H1 (cell line): ENCODE measurements at regions not wholly inside any gene's neighbourhood (a gene's known extent, or its start where the extent isn't known, plus 50 kb on each side); places are given as distances from the start of the nearest gene placed in this dataset.

Experiments
- FOSL1 ChIP-seq: IDR thresholded peaks from 2 replicates; pipeline ENCODE4 v1.6.1; 2011; ENCODE audit warnings: mild to moderate bottlenecking, low read depth, low read length, moderate library complexity; ENCODE audit not compliant: insufficient read depth
- JUN ChIP-seq: IDR thresholded peaks from 2 replicates; pipeline ENCODE4 v1.6.1; 2011; ENCODE audit warnings: low read depth, mild to moderate bottlenecking, improper control_type of control experiment, low read length
- KDM4A ChIP-seq: IDR thresholded peaks from one replicate; pipeline ENCODE4 v1.7.1; 2012; ENCODE audit warnings: low read depth, mild to moderate bottlenecking, moderate library complexity, low read length, inconsistent platforms; ENCODE audit not compliant: severe bottlenecking
- SAP30 ChIP-seq: fragments of 300-600 bp; sonication (generic); IDR thresholded peaks from 2 replicates; pipeline ENCODE4 v1.7.1; 2012; ENCODE audit warnings: low read length, moderate library complexity, mild to moderate bottlenecking, inconsistent platforms; ENCODE audit not compliant: insufficient read depth, insufficient replicate concordance

GRCh38 chr10:128896116-128896795, 570.8 kb upstream of the MGMT start (continued):
- no peak for TF ChIP-seq JUN
- no peak for TF ChIP-seq SAP30
- TF ChIP-seq FOSL1: no peak
- TF ChIP-seq KDM4A: no peak
